HG03521 (cell line): ENCODE measurements at regions not wholly inside any gene's neighbourhood (a gene's known extent, or its start where the extent isn't known, plus 50 kb on each side); places are given as distances from the start of the nearest gene placed in this dataset.
"Not testable (repeated sequence)": the region's sequence is repeated elsewhere in the genome, so short reads cannot be mapped to it uniquely, and the experiment has no call there.

Source experiments
- ATAC-seq: cut with Tn5 transposase; IDR thresholded peaks from one replicate; pipeline ENCODE4 v1.9.1; 2021; ENCODE audit warnings: mild to moderate bottlenecking, moderate library complexity; ENCODE audit not compliant: unreplicated experiment

- ATAC-seq, result no peak
These were observed 430.3 kb downstream of the EFNB2 start for GRCh38 chr13:106105153-106105552.

- ATAC-seq, result no peak
These were observed 431.1 kb downstream of the EFNB2 start for GRCh38 chr13:106104281-106104901.

- ATAC-seq, result no peak
These were observed 431.7 kb downstream of the EFNB2 start for GRCh38 chr13:106103779-106104178.

- no peak for ATAC-seq
These were observed 432.7 kb downstream of the EFNB2 start for GRCh38 chr13:106102786-106103185.

- no peak for ATAC-seq
These were observed 434.3 kb downstream of the EFNB2 start for GRCh38 chr13:106101201-106101600.

GRCh38 chr13:106100171-106100919 lies 435.1 kb downstream of the EFNB2 start:
- ATAC-seq, result no peak

GRCh38 chr13:106099765-106100164 lies 435.7 kb downstream of the EFNB2 start:
- ATAC-seq, result no peak

GRCh38 chr13:106098778-106099177 lies 436.7 kb downstream of the EFNB2 start:
- ATAC-seq, result no peak

GRCh38 chr13:106096661-106097092 lies 438.8 kb downstream of the EFNB2 start:
- no peak for ATAC-seq

- no peak for ATAC-seq
These were observed 439.5 kb downstream of the EFNB2 start for GRCh38 chr13:106095919-106096318.

GRCh38 chr13:106095406-106095805 lies 440.1 kb downstream of the EFNB2 start:
- ATAC-seq, result no peak

- ATAC-seq, result no peak
These were observed 445.5 kb downstream of the EFNB2 start for GRCh38 chr13:106090001-106090400.

GRCh38 chr13:106089261-106089980 lies 446.0 kb downstream of the EFNB2 start:
- no peak for ATAC-seq

GRCh38 chr13:106088085-106088484 lies 447.4 kb downstream of the EFNB2 start:
- no peak for ATAC-seq

GRCh38 chr13:106087201-106087600 lies 448.3 kb downstream of the EFNB2 start:
- ATAC-seq, result no peak

- ATAC-seq, result no peak
These were observed 451.7 kb downstream of the EFNB2 start for GRCh38 chr13:106083620-106084350.

GRCh38 chr13:106081221-106081620 lies 454.2 kb downstream of the EFNB2 start:
- ATAC-seq, result not testable (repeated sequence)

GRCh38 chr13:106078191-106078590 lies 457.3 kb downstream of the EFNB2 start:
- ATAC-seq, result no peak

- ATAC-seq, result no peak
These were observed 458.4 kb downstream of the EFNB2 start for GRCh38 chr13:106077017-106077416.

- ATAC-seq, result no peak
These were observed 463.4 kb downstream of the EFNB2 start for GRCh38 chr13:106072014-106072413.
